ENCODE measurements at regions not wholly inside any gene's neighbourhood (a gene's known extent, or its start where the extent isn't known, plus 50 kb on each side); places are given as distances from the start of the nearest gene placed in this dataset.

DNA sequence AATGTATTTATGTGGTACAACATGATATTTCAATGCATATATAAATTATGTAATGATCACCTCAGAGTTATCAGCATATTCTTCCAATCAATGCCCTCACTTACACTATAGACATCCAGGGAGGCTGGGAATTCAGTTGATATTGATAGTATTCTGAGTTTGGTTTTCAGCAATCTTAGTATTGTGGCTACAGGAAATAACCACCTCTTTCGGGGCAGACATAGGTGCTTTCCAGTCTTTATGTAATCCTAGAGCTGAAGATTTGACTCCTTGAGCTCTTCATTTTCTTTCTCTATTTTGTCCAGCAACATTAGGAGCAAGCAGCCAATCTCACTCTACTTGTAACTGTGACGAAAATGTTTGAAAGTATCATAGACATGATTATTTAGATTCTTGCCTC, 712.7 kb upstream of the KIRREL3 start:
- TF ChIP-seq, protein P1, sequence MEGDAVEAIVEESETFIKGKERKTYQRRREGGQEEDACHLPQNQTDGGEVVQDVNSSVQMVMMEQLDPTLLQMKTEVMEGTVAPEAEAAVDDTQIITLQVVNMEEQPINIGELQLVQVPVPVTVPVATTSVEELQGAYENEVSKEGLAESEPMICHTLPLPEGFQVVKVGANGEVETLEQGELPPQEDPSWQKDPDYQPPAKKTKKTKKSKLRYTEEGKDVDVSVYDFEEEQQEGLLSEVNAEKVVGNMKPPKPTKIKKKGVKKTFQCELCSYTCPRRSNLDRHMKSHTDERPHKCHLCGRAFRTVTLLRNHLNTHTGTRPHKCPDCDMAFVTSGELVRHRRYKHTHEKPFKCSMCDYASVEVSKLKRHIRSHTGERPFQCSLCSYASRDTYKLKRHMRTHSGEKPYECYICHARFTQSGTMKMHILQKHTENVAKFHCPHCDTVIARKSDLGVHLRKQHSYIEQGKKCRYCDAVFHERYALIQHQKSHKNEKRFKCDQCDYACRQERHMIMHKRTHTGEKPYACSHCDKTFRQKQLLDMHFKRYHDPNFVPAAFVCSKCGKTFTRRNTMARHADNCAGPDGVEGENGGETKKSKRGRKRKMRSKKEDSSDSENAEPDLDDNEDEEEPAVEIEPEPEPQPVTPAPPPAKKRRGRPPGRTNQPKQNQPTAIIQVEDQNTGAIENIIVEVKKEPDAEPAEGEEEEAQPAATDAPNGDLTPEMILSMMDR (IDR thresholded peaks at IDR 0.05; ENCODE audit: low read depth, low read length, poor library complexity, severe bottlenecking): no peak
- TF ChIP-seq EZH2phosphoT487 (IDR thresholded peaks at IDR 0.05; ENCODE audit: borderline replicate concordance, low read length): no peak

Measured in DOHH2 (cell line).